Mesenchymal stem cell (in vitro differentiated cells and primary cell): ENCODE measurements at regions not wholly inside any gene's neighbourhood (a gene's known extent, or its start where the extent isn't known, plus 50 kb on each side); places are given as distances from the start of the nearest gene placed in this dataset.
A peak's percentile ranks its signal among the peaks of the same experiment; 100 is the strongest.

Source experiments
- DNase-seq: peaks from one replicate; pipeline ENCODE4 v3.0.0-alpha.2; 2013
- H2AFZ ChIP-seq: one replicate; pipeline ENCODE4 v1.6.1; 2013; ENCODE audit warnings: low read depth, mild to moderate bottlenecking, control low read depth, inconsistent platforms, low read length, moderate library complexity
- H2AK5ac ChIP-seq: 2 replicates; pipeline ENCODE4 v1.6.1; 2013; ENCODE audit warnings: low read length, moderate library complexity, mild to moderate bottlenecking, inconsistent platforms; ENCODE audit not compliant: severe bottlenecking
- H2BK120ac ChIP-seq: one replicate; pipeline ENCODE4 v1.6.1; 2013; ENCODE audit warnings: low read depth, mild to moderate bottlenecking, inconsistent platforms, low read length, moderate library complexity
- H2BK12ac ChIP-seq, 2 experiments: one replicate each; pipeline ENCODE4 v1.6.1; 2013; ENCODE audit warnings: inconsistent platforms in 2 of 2, low read length in 2 of 2, mild to moderate bottlenecking in 2 of 2, moderate library complexity in 2 of 2, control low read depth in 1 of 2
- H2BK15ac ChIP-seq: one replicate; pipeline ENCODE4 v1.6.1; 2013; ENCODE audit warnings: mild to moderate bottlenecking, low read depth, inconsistent platforms; ENCODE audit not compliant: poor library complexity, severe bottlenecking
- H2BK5ac ChIP-seq: 2 replicates; pipeline ENCODE4 v1.6.1; 2013; ENCODE audit warnings: low read depth, mild to moderate bottlenecking, low read length, control low read depth, inconsistent platforms; ENCODE audit not compliant: poor library complexity, severe bottlenecking
- H3K14ac ChIP-seq, 2 experiments: one replicate each; pipeline ENCODE4 v1.6.1; 2013; ENCODE audit warnings: inconsistent platforms in 2 of 2, low read length in 2 of 2, control low read depth in 1 of 2, mild to moderate bottlenecking in 1 of 2, moderate library complexity in 1 of 2
- H3K18ac ChIP-seq, 2 experiments: one replicate each; pipeline ENCODE4 v1.6.1; 2013; ENCODE audit warnings: inconsistent platforms in 2 of 2, low read length in 2 of 2, control low read depth in 1 of 2, low read depth in 1 of 2, mild to moderate bottlenecking in 1 of 2
- H3K23ac ChIP-seq, 2 experiments: one replicate each; pipeline ENCODE4 v1.6.1; 2013; ENCODE audit warnings: inconsistent platforms in 2 of 2, low read length in 2 of 2, mild to moderate bottlenecking in 2 of 2, moderate library complexity in 2 of 2, control low read depth in 1 of 2
- H3K27ac ChIP-seq: 2 replicates; pipeline ENCODE4 v1.5.1; 2013; ENCODE audit warnings: mild to moderate bottlenecking, moderate library complexity, low read length, control low read depth, inconsistent platforms; ENCODE audit not compliant: poor library complexity, severe bottlenecking
- H3K27me3 ChIP-seq, 2 experiments: 2 replicates each; pipeline versions ENCODE4 v1.6.1 to v1.7.0; 2013; ENCODE audit warnings: low read length in 2 of 2, mild to moderate bottlenecking in 2 of 2, moderate library complexity in 2 of 2, control low read depth in 1 of 2, inconsistent platforms in 1 of 2; ENCODE audit not compliant: control insufficient read depth in 1 of 2, insufficient read depth in 1 of 2
- H3K36me3 ChIP-seq, 2 experiments: 2 replicates each; pipeline versions ENCODE4 v1.6.1 to v1.7.0; 2013; ENCODE audit warnings: low read length in 2 of 2, control low read depth in 1 of 2, inconsistent platforms in 1 of 2, low read depth in 1 of 2, mild to moderate bottlenecking in 1 of 2; ENCODE audit not compliant: insufficient read depth in 2 of 2, control insufficient read depth in 1 of 2
- H3K4ac ChIP-seq, 2 experiments: one replicate each; pipeline ENCODE4 v1.6.1; 2013; ENCODE audit warnings: inconsistent platforms in 2 of 2, low read length in 2 of 2, mild to moderate bottlenecking in 2 of 2, moderate library complexity in 2 of 2, control low read depth in 1 of 2, low read depth in 1 of 2
- H3K4me1 ChIP-seq: 2 replicates; pipeline ENCODE4 v1.6.1; 2013; ENCODE audit warnings: low read depth, low read length, control low read depth; ENCODE audit not compliant: control insufficient read depth, insufficient read depth
- H3K4me2 ChIP-seq: 2 replicates; pipeline ENCODE4 v1.6.1; 2013; ENCODE audit warnings: low read length, mild to moderate bottlenecking, inconsistent platforms; ENCODE audit not compliant: poor library complexity, severe bottlenecking
- H3K4me3 ChIP-seq, 2 experiments: 2 replicates each; pipeline versions ENCODE4 v1.5.1 to v1.7.0; 2013; ENCODE audit warnings: low read length in 2 of 2, mild to moderate bottlenecking in 2 of 2, control low read depth in 1 of 2, low read depth in 1 of 2; ENCODE audit not compliant: insufficient read depth in 1 of 2
- H3K79me1 ChIP-seq: replicated peaks from 2 replicates; pipeline ENCODE4 v1.6.1; 2013; ENCODE audit warnings: mild to moderate bottlenecking, control low read depth, low read length, inconsistent platforms; ENCODE audit not compliant: poor library complexity, severe bottlenecking
- H3K9ac ChIP-seq: 2 replicates; pipeline ENCODE4 v1.7.0; 2013; ENCODE audit warnings: mild to moderate bottlenecking, low read length, moderate library complexity
- H3K9me3 ChIP-seq: 2 replicates; pipeline ENCODE4 v1.7.0; 2013; ENCODE audit warnings: mild to moderate bottlenecking, low read length; ENCODE audit not compliant: control insufficient read depth
- H4K8ac ChIP-seq: one replicate; pipeline ENCODE4 v1.6.1; 2013; ENCODE audit warnings: inconsistent platforms, mild to moderate bottlenecking, low read length, moderate library complexity
- H4K91ac ChIP-seq: one replicate; pipeline ENCODE4 v1.6.1; 2013; ENCODE audit warnings: mild to moderate bottlenecking, low read length, inconsistent platforms
- WGBS: methylation state at CpG from one replicate; pipeline ENCODE4 v1.1.7; 2013; ENCODE audit warnings: mixed read lengths; 5-methylcytosine and 5-hydroxymethylcytosine counted together

DNA sequence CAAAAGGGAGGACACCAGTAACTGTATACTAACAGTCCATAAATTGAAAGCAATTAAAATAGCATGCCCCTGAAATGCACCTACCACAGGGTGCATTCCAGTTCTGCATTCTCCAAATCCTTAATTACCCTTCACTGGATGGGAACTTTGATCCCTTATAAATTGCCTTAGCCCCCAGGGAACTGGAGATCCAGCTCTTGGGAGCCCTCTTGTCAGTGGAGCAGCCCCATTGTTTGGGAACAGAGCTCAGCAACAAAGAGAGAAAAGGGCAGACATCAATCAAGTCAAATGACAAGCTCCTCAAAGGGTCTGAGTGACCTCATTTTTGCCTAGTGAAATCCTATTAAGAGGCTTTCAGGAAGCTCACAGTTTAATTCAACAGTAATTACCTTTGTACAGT lies 472.6 kb downstream of the XPNPEP1 start:
- H3K4me2 ChIP-seq: no peak overlapping the region
- H2AK5ac ChIP-seq: no peak overlapping the region
- H2BK5ac ChIP-seq: no peak overlapping the region
- no peaks in the 10 kb centered on the region for H3K79me1 ChIP-seq
- no peak overlapping the region for H3K4me3 ChIP-seq
- H3K9ac ChIP-seq: no peak overlapping the region
- H3K4ac ChIP-seq: no peak overlapping the region
- H3K14ac ChIP-seq: no peak overlapping the region
- no peaks in the 10 kb centered on the region for H3K36me3 ChIP-seq
- H2AFZ ChIP-seq: no peak overlapping the region
- H4K91ac ChIP-seq: no peak overlapping the region
- H2BK120ac ChIP-seq: no peak overlapping the region
- no peak overlapping the region for H2BK15ac ChIP-seq
- no peak overlapping the region for H4K8ac ChIP-seq
- H3K9me3 ChIP-seq: no peaks in the 10 kb centered on the region
- no peak overlapping the region for H3K23ac ChIP-seq
- no peak overlapping the region for H3K27ac ChIP-seq
- H3K27me3 ChIP-seq: peaks cover 2 to 13% of the 10 kb centered on the region in 2 experiments
- H2BK12ac ChIP-seq: no peak overlapping the region
- H3K4me1 ChIP-seq: no peaks in the 10 kb centered on the region
- no peak overlapping the region for H3K18ac ChIP-seq
- DNase-seq: no peak

DNA sequence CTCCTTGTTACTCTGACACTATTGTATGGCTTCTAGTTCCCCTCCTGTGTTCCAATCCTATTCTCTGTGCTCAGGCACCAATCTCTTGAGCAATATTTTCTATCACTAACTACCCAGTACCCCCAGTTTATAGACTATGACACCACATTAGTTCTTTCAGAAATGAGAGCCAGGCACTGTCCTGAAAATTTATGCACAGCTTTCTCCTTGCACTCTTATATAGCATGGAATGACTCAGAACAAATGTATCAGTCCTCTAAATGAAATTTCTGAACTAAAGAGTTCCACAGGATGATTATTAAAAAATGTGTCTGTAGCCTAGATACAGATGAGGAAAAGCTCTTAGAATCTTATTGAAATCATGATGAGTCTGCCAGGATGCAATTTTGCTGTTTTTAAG lies 489.9 kb downstream of the XPNPEP1 start:
- no peak overlapping the region for H3K4me2 ChIP-seq

DNA sequence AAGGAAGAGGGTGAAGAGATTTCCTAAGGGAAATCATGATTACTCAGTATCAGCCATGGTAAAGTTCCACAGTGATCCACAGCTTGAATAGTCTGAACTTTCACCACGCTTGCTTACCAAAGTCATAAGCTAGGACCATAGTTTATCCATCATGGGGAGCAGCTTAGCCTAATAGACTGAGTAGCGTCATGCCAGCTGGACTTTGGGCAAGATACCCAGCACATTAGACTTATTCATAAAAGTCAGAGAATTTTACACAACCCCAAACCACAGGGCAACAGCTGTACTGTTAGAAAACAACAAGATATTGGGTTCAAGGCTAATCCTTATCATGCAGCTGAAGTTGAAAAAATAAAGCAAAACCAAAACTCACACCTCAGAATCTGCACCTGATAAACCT lies 491.0 kb downstream of the XPNPEP1 start:
- Histone ChIP-seq H3K27me3 (no peaks in the 10 kb centered on the region), H3K27ac (no peak overlapping the region), H3K4ac (no peak overlapping the region), H4K91ac (no peak overlapping the region), H3K14ac (no peak overlapping the region), H2AFZ (no peak overlapping the region), H3K4me1 (no peaks in the 10 kb centered on the region), H3K4me3 (no peak overlapping the region), H2BK120ac (no peak overlapping the region), H3K9me3 (no peaks in the 10 kb centered on the region), H3K23ac (no peak overlapping the region), H3K4me2 (no peak overlapping the region), H3K79me1 (no peaks in the 10 kb centered on the region), H2BK5ac (no peak overlapping the region), H3K36me3 (no peaks in the 10 kb centered on the region), H2AK5ac (no peak overlapping the region), H2BK15ac (no peak overlapping the region), H3K9ac (no peak overlapping the region), H2BK12ac (no peak overlapping the region), H4K8ac (no peak overlapping the region), H3K18ac (peak overlapping the region in 1 of 2 experiments; percentile 12)
- 97% methylated on average over 2 of the region's 2 CpGs for WGBS
- DNase-seq: no peak

More for the DNA sequence above, 489.9 kb downstream of the XPNPEP1 start:
- Histone ChIP-seq H2AFZ (no peak overlapping the region), H4K91ac (no peak overlapping the region), H3K18ac (no peak overlapping the region), H3K27ac (no peak overlapping the region), H3K27me3 (no peaks in the 10 kb centered on the region), H3K9ac (no peak overlapping the region), H3K4me1 (no peaks in the 10 kb centered on the region), H2BK12ac (no peak overlapping the region), H2BK5ac (no peak overlapping the region), H2BK15ac (no peak overlapping the region), H3K9me3 (no peaks in the 10 kb centered on the region), H3K23ac (no peak overlapping the region), H2BK120ac (no peak overlapping the region), H3K4me3 (no peak overlapping the region), H3K14ac (no peak overlapping the region), H2AK5ac (no peak overlapping the region), H4K8ac (no peak overlapping the region), H3K4ac (no peak overlapping the region), H3K79me1 (no peaks in the 10 kb centered on the region), H3K36me3 (no peaks in the 10 kb centered on the region)
- no peak for DNase-seq

DNA sequence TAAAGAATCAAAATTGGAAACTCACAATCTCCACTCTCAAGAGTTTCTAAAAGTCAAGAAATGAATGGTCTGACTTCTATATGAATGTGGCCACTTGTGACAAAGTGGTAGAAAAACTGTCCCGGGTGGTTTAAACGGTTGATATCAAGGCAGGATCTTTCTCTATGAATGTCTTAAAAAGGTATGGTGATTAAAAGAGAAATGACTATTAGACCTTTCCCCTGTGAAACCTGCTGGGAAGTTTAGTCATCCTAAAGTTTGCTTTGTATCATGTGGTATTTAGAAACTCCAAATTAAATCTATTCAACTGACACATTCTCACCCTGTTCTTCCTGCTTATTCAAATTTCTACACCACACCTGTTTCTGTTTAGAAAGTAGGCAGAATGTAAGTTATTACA lies 492.5 kb downstream of the XPNPEP1 start:
- no peaks in the 10 kb centered on the region for H3K36me3 ChIP-seq
- no peak overlapping the region for H3K27ac ChIP-seq
- no peak overlapping the region for H2AK5ac ChIP-seq
- H4K8ac ChIP-seq: no peak overlapping the region
- no peak overlapping the region for H3K4me3 ChIP-seq
- H2BK120ac ChIP-seq: no peak overlapping the region
- no peak overlapping the region for H3K23ac ChIP-seq
- no peak overlapping the region for H3K14ac ChIP-seq
- no peak overlapping the region for H2BK5ac ChIP-seq
- no peak overlapping the region for H3K4me2 ChIP-seq
- H3K4ac ChIP-seq: no peak overlapping the region
- H2BK15ac ChIP-seq: no peak overlapping the region
- no peaks in the 10 kb centered on the region for H3K79me1 ChIP-seq
- no peak overlapping the region for H4K91ac ChIP-seq
- H2BK12ac ChIP-seq: no peak overlapping the region
- H3K18ac ChIP-seq: no peak overlapping the region
- DNase-seq: no peak
- no peaks in the 10 kb centered on the region for H3K9me3 ChIP-seq
- no peak overlapping the region for H3K9ac ChIP-seq
- 98% methylated on average over 2 of the region's 2 CpGs for WGBS
- no peaks in the 10 kb centered on the region for H3K27me3 ChIP-seq
- no peaks in the 10 kb centered on the region for H3K4me1 ChIP-seq
- no peak overlapping the region for H2AFZ ChIP-seq
